ENCODE measurements at regions not wholly inside any gene's neighbourhood (a gene's known extent, or its start where the extent isn't known, plus 50 kb on each side); places are given as distances from the start of the nearest gene placed in this dataset.

GRCh38 chr12:92330654-92331053 is 185.0 kb upstream of the BTG1 start:
- Histone ChIP-seq H3K9ac (ENCODE audit: low read length) (no peak overlapping the region), H3K79me2 (ENCODE audit: insufficient read depth, low read length) (no peaks in the 10 kb centered on the region), H3K27ac (ENCODE audit: low read depth, low read length) (no peak overlapping the region), H3K4me2 (ENCODE audit: low read length) (no peak overlapping the region), H4K20me1 (ENCODE audit: insufficient read depth) (no peaks in the 10 kb centered on the region), H3K4me1 (ENCODE audit: control insufficient read depth in 1 of 2, insufficient read depth in 2 of 2, low read length in 2 of 2) (no peaks in the 10 kb centered on the region), H3K36me3 (ENCODE audit: control insufficient read depth in 1 of 2, insufficient read depth in 2 of 2, low read length in 2 of 2) (no peaks in the 10 kb centered on the region), H3K9me2 (ENCODE audit: insufficient read depth) (no peaks in the 10 kb centered on the region), H3K27me3 (ENCODE audit: insufficient read depth, low read length) (no peaks in the 10 kb centered on the region), H3K4me3 (replicated peaks in 1 of 2; ENCODE audit: low read depth in 1 of 2, low read length in 2 of 2) (no peak overlapping the region), H2AFZ (ENCODE audit: low read depth, low read length, poor library complexity, severe bottlenecking) (no peak overlapping the region), H3K9me3 (ENCODE audit: control insufficient read depth in 1 of 2, insufficient read depth in 1 of 2, low read depth in 1 of 2, low read length in 2 of 2) (no peaks in the 10 kb centered on the region)
- RAD21 ChIA-PET (ENCODE audit: low non-redundant PET in 1 of 2, low total read pairs in 2 of 2, uncharacterized antibody in 2 of 2, unreplicated experiment in 2 of 2), result interaction anchor here in 1 of 2 experiments (0.6 kb wide), 1 partner anchor 189 kb away, joined by 3 read pairs; no protein-coding TSS in a partner anchor
- intact Hi-C loops (cut with micrococcal nuclease), result no loop called here
- DNase-seq (ENCODE audit: low read depth, low spot score), result no peak
- POLR2A ChIA-PET, result no interaction called here
- ATAC-seq, result no peak
- TF ChIP-seq ZBTB33 (IDR thresholded peaks at IDR 0.05; ENCODE audit: extremely low read depth, insufficient replicate concordance, low read length) (no peak), ELF1 (IDR thresholded peaks at IDR 0.05; ENCODE audit: borderline replicate concordance, low read depth) (no peak), TCF7L2 (IDR thresholded peaks at IDR 0.05; ENCODE audit: borderline replicate concordance, extremely low read depth, insufficient read depth, insufficient read length) (no peak), EZH2phosphoT487 (IDR thresholded peaks at IDR 0.05; ENCODE audit: borderline replicate concordance) (no peak), SIN3A (IDR thresholded peaks at IDR 0.05; ENCODE audit: low read depth) (no peak), EZH2 (IDR thresholded peaks at IDR 0.05) (no peak), EGR1 (IDR thresholded peaks at IDR 0.05; ENCODE audit: low read depth) (no peak), CBX3 (IDR thresholded peaks at IDR 0.05; ENCODE audit: low read depth) (no peak)
- CTCF ChIA-PET, result no interaction called here
- BruUV-seq (replicated peaks), result no TSS peak

GRCh38 chr12:92326877-92327276 is 181.2 kb upstream of the BTG1 start:
- DNase-seq (ENCODE audit: low read depth, low spot score) (no peak), ATAC-seq (no peak)
- Histone ChIP-seq H3K79me2 (ENCODE audit: insufficient read depth, low read length) (no peaks in the 10 kb centered on the region), H3K27me3 (ENCODE audit: insufficient read depth, low read length) (no peaks in the 10 kb centered on the region), H2AFZ (ENCODE audit: low read depth, low read length, poor library complexity, severe bottlenecking) (no peak overlapping the region), H3K36me3 (ENCODE audit: control insufficient read depth in 1 of 2, insufficient read depth in 2 of 2, low read length in 2 of 2) (no peaks in the 10 kb centered on the region), H3K4me1 (ENCODE audit: control insufficient read depth in 1 of 2, insufficient read depth in 2 of 2, low read length in 2 of 2) (no peaks in the 10 kb centered on the region), H3K4me3 (replicated peaks in 1 of 2; ENCODE audit: low read depth in 1 of 2, low read length in 2 of 2) (no peak overlapping the region), H4K20me1 (ENCODE audit: insufficient read depth) (no peaks in the 10 kb centered on the region), H3K4me2 (ENCODE audit: low read length) (no peak overlapping the region), H3K9me3 (ENCODE audit: control insufficient read depth in 1 of 2, insufficient read depth in 1 of 2, low read depth in 1 of 2, low read length in 2 of 2) (no peaks in the 10 kb centered on the region), H3K27ac (ENCODE audit: low read depth, low read length) (no peak overlapping the region), H3K9me2 (ENCODE audit: insufficient read depth) (no peaks in the 10 kb centered on the region), H3K9ac (ENCODE audit: low read length) (no peak overlapping the region)
- ChIA-PET POLR2A (no interaction called here), CTCF (no interaction called here), RAD21 (ENCODE audit: low non-redundant PET in 1 of 2, low total read pairs in 2 of 2, uncharacterized antibody in 2 of 2, unreplicated experiment in 2 of 2) (no interaction called here)
- BruUV-seq (replicated peaks), result no TSS peak
- intact Hi-C loops (cut with micrococcal nuclease), result no loop called here
- TF ChIP-seq CBX3 (IDR thresholded peaks at IDR 0.05; ENCODE audit: low read depth) (no peak), EGR1 (IDR thresholded peaks at IDR 0.05; ENCODE audit: low read depth) (no peak), CEBPB (IDR thresholded peaks at IDR 0.05; ENCODE audit: low read depth) (no peak), ZBTB33 (IDR thresholded peaks at IDR 0.05; ENCODE audit: extremely low read depth, insufficient replicate concordance, low read length) (no peak), ZNF274 (IDR thresholded peaks at IDR 0.05; ENCODE audit: low read depth, low read length) (no peak), SIN3A (IDR thresholded peaks at IDR 0.05; ENCODE audit: low read depth) (no peak), ZFX (IDR thresholded peaks at IDR 0.05) (no peak)

All from HCT116 (cell line).